ENCODE measurements at regions not wholly inside any gene's neighbourhood (a gene's known extent, or its start where the extent isn't known, plus 50 kb on each side); places are given as distances from the start of the nearest gene placed in this dataset.

GRCh38 chr20:10771435-10772140 is 97.8 kb upstream of the JAG1 start:
- TF ChIP-seq CTCF (IDR thresholded peaks at IDR 0.05), result no peak
- Histone ChIP-seq H3K9me3 (no peaks in the 10 kb centered on the region), H3K27ac (no peak overlapping the region), H3K4me1 (ENCODE audit: control insufficient read depth in 1 of 2, insufficient read depth in 1 of 2, low read depth in 1 of 2, low read length in 1 of 2) (no peaks in the 10 kb centered on the region), H3K4me3 (ENCODE audit: low read depth in 1 of 2, low read length in 1 of 2) (no peak overlapping the region), H3K36me3 (no peaks in the 10 kb centered on the region), H3K27me3 (no peaks in the 10 kb centered on the region)

DNA sequence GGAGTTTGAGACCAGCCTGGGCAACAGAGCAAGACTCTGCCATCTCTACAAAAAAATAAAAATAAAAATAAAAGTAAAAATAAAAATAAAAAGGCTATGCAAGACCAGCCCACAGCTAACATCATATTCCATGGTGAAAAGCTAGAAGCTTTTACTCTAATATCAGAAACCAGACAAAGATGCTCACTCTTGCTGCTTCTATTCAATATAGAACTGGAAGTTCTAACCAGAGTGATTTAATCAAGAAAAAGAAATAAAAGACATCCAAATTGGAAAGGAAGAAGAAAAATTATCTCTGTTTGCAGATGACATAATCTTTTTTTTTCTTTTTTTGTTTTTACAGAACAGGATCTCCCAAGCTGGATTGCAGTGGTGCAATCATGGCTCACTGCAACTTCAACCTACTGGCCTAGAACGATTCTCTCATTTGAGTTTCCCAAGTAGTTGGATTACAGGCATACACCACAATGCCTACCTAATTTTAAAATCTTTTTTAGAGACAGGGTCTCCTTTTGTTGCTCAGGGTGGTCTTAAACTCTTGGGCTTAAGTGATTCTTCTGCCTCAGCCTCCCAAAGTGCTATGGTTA is 100.7 kb upstream of the JAG1 start:
- Histone ChIP-seq H3K27ac (no peak overlapping the region), H3K36me3 (no peaks in the 10 kb centered on the region), H3K27me3 (no peaks in the 10 kb centered on the region), H3K9me3 (no peaks in the 10 kb centered on the region), H3K4me1 (ENCODE audit: control insufficient read depth in 1 of 2, insufficient read depth in 1 of 2, low read depth in 1 of 2, low read length in 1 of 2) (no peaks in the 10 kb centered on the region), H3K4me3 (ENCODE audit: low read depth in 1 of 2, low read length in 1 of 2) (no peak overlapping the region)
- no peak for TF ChIP-seq CTCF (IDR thresholded peaks at IDR 0.05)

DNA sequence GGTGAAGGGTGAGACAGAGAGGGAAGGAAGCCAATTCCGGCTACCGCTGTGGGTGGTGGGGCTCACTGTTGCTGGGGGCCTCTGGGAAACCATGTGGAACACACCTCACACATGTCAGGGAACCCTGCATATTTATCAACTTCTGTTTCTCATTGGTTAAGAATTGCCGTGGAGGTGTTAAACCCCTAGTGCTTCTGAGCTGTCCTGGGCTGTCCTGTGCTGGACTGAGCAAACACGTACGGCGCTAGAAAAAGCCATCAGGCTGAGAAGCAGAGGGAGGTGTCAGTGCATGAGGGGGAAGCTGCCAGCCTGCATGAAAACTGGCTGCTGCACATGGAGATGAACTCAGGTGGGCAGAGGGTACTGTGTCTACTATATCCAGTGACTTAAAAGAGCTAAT is 103.9 kb upstream of the JAG1 start:
- H3K27me3 ChIP-seq, result no peaks in the 10 kb centered on the region
- H3K4me3 ChIP-seq (ENCODE audit: low read depth in 1 of 2, low read length in 1 of 2), result no peak overlapping the region
- peaks cover 6 to 7% of the 10 kb centered on the region in 2 experiments for H3K4me1 ChIP-seq (ENCODE audit: control insufficient read depth in 1 of 2, insufficient read depth in 1 of 2, low read depth in 1 of 2, low read length in 1 of 2)
- no peaks in the 10 kb centered on the region for H3K9me3 ChIP-seq
- no peak for TF ChIP-seq CTCF (IDR thresholded peaks at IDR 0.05)
- no peaks in the 10 kb centered on the region for H3K36me3 ChIP-seq
- H3K27ac ChIP-seq, result no peak overlapping the region

DNA sequence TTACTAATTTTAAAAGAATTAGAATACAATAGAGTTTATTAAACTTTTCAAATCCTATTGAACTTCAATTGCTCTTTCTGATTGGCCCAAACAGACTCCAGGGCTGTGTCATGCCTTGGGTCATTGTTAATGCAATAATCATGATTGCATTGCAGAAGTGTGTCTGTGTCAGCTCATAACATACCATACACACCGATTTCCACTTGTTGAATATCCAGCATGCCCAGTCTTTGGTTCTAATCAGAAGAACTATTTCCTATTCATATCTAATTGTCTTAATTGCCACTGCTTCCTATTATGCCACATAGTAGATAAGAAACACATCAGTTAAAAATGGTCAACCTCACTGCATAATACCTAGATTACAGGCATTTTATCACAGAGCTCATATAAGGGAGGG is 106.1 kb upstream of the JAG1 start:
- Histone ChIP-seq H3K27me3 (no peaks in the 10 kb centered on the region), H3K36me3 (no peaks in the 10 kb centered on the region), H3K4me3 (ENCODE audit: low read depth in 1 of 2, low read length in 1 of 2) (no peak overlapping the region), H3K27ac (no peak overlapping the region), H3K4me1 (ENCODE audit: control insufficient read depth in 1 of 2, insufficient read depth in 1 of 2, low read depth in 1 of 2, low read length in 1 of 2) (peaks cover 16 to 18% of the 10 kb centered on the region in 2 experiments), H3K9me3 (no peaks in the 10 kb centered on the region)
- TF ChIP-seq CTCF (IDR thresholded peaks at IDR 0.05), result no peak

- H3K4me3 ChIP-seq (ENCODE audit: low read depth in 1 of 2, low read length in 1 of 2), result no peak overlapping the region
- peaks cover 16 to 18% of the 10 kb centered on the region in 2 experiments for H3K4me1 ChIP-seq (ENCODE audit: control insufficient read depth in 1 of 2, insufficient read depth in 1 of 2, low read depth in 1 of 2, low read length in 1 of 2)
- no peak overlapping the region for H3K27ac ChIP-seq
- H3K36me3 ChIP-seq, result no peaks in the 10 kb centered on the region
- no peak for TF ChIP-seq CTCF (IDR thresholded peaks at IDR 0.05)
- no peaks in the 10 kb centered on the region for H3K9me3 ChIP-seq
- H3K27me3 ChIP-seq, result no peaks in the 10 kb centered on the region
These were observed 107.1 kb upstream of the JAG1 start for GRCh38 chr20:10780901-10781300.
